ENCODE measurements at regions not wholly inside any gene's neighbourhood (a gene's known extent, or its start where the extent isn't known, plus 50 kb on each side); places are given as distances from the start of the nearest gene placed in this dataset.

DNA sequence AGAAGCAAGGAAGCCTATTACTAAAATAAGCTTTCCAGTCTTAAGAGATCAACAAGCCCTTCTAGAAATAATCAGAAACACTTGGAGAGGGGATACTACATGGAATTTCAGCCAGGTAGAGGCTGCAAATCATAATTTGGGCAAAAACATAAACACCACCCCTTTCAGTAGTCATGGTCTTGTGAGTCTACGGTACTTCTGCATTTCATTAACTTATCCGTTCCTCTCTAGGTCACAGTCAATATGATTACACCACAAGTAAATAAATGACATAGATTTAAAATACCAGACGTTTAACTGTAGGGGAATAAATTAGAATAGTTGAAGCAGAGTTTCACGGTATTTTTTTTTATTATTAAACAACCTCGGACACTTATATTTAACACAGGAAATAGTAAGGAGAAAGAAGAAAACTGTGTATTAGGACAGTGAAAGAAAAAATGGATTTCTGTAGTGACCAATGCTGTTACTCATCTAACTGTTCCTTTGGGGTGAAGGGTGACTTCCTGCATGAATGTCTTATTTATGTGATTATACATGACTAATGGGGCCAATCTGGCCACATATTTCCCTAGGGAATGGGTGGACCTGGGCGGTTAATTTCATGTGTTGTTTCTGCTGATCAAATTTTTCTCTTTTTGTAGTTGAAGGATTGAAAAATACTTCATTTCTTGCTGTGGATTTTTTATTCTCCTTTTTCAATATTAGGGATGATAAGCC is 456.6 kb upstream of the UBE2E3 start:
- peak; percentile 82 for DNase-seq

DNA sequence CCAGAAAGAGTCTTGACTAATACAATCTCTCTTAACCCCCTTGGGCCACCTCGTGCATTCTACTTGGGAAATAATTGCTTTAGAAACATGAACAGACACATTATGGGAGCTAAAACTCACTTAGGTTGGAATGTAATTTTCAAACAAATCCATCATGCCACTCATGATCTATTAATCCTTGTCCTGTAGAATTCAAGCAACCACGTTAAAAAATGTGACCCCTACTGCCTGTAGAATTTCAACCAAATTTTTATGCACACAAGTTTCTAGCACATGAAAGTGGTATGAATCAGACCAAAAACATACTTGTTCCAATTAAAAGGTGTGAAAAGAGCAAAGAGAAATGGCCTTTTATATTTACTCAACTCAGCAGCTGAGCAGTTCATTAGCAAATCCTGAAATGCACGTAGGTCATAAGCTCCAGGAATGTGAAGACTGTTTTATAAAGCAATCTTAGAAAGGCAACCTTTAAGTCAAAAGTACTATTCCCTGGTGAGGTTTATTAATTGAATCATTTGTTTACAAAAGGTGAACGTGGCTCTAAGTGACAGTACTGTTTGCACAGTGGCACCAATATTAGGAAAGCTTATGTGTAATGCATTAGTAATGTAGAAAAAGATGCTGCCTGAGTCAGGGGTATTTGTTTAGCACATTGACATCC is 459.4 kb upstream of the UBE2E3 start:
- peak; percentile 29 for DNase-seq

DNA sequence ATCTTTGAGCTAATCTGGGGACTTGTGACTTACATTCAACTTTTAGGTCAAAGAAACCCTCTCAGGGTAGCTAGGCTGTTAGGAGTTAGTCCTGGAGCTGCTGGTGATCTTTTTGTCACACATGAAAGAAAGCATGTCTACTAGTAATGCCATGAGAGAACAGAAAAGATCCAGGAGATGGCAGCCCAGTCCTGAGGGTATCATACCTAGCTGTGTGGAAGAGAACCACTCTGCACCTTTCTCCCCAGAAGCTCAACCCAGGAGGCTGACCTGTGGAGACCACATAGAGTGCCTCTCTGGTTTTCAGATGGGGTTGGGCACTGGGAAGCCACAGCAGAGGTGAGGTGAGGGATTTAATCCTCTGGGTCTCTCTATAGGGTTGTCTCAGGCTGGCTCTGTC is 460.2 kb upstream of the UBE2E3 start:
- DNase-seq = peak; percentile 61

DNA sequence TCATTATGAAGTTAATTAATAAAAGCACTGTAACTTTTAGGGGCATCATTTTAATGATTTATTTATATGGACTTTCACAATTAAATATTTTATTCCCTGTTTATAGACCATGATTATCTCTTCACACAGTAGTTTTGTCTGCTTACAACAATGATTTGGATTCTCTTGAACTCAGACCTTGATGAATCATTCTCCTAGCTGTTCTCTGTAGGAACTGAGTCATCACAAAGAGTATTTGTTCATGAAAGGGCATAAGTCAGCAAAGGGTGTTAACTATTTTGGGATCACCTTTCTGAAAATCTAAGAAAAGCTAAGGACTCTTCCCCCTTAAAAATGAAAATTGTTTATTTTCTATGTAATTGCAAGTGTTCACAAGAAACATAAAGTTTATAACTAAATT is 461.1 kb upstream of the UBE2E3 start:
- peak; percentile 5 for DNase-seq

DNA sequence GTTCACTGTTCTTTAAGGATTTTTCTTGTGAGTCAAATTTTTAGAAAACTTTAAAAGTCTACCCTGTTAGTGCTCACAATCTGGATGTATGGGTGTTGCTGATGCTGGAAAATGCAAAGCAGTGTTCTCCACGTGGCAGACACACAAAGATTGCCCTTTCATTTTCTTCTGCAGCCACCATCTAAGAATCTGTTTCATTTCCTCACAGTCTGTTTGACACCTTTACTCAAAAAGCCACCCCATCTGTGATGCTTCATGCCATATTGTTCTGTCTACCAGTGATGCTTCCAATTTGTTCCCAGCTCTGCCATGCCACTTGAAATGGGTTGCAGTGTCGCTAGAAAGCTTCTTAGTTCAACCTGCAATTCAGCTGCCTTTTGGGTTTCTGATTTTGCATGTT is 464.2 kb upstream of the UBE2E3 start:
- no peak for DNase-seq

DNA sequence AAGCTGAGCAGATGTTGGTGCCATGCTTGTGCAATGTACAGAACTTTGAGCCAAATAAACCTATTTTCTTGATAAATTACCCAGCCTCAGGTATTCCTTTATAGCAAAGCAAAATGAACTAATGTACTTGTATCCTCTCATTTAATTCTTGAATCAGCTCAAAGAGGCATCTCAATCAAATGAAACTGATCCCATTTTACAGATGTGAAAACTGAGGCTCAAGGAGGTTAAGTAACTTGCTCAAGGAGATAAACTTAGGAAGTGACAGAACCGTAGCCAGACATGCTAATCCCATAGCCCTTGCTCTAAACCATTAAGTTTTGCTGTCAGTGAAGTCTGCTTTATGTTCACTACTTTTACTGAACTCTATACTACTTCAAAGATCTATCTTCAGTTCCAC is 467.0 kb upstream of the UBE2E3 start:
- no peak for DNase-seq

DNA sequence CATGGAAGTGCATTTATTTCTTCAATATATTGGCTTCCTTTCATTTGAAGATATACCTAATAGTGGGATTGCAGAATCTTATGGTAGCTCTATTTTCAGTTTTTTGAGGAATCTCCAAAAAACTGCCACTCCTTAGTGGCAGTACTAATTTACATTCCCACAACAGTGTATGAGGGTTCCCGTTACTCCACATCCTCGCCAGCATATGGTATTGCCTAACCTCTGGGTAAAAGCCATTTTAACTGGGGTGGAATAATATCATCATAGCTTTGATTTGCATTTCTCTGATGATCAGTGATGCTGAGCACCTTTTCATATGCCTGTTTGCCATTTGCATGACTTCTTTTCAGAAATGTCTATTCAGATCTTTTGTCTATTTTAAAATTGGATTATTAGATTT is 471.9 kb upstream of the UBE2E3 start:
- DNase-seq = no peak

DNA sequence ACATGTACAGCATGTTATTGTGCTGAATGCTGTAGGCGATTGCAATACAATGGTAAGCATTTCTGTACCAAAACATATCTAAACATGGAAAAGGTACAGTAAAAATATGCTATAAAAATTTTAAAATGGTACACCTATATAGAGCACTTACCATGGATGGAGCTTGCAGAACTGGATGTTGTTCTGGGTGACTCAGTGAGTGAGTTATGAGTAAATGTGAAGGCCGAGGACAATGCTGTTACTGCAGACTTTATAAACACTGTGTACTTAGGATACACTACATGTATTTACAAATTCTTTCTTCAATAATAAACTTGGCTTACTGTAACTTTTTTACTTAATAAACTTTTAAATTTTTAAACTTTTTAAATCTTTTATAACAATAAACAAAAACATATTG is 473.4 kb upstream of the UBE2E3 start:
- DNase-seq = no peak

DNA sequence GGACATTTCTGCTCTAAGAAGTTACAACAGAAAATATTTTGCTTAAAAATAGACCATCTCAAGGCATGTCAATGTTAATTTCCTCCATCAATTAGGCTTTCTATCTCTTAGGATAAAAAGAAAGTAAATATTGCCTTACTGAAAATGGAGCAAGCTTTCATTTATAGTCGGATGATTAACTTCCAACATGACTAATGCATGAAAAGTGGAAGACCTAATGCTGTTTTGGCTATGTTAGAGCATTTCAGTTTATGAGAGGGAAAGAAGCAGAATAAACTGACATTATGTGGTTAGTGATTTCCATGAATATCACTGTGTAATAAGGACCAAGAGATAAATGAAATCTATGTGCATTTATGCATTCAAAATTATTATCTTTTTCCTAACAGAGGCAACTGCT is 475.2 kb upstream of the UBE2E3 start:
- no peak for DNase-seq

DNA sequence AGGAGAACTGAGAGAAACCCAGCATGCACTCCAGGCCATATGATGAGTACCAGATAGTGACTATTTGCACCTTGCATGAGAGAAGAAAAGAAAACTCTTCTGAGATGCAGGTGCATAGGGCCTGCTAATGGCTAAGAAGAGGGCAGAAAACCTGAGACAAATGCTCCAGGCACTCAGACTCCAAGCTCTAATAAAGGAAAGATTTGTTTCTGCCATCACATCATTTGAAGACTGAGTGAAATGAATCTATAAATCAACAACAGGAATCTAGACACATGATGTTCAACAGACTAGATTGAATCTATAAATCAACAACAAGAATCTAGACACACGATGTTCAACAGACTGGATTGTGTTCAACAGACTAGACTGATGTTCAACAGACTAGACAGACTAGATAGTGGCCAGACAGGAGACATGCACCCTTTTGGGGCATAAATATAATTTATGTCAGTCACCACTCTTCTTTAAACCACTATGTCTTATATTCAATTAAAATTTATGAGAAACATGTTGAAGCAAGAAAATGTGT is 482.7 kb upstream of the UBE2E3 start:
- no peak for DNase-seq

DNA sequence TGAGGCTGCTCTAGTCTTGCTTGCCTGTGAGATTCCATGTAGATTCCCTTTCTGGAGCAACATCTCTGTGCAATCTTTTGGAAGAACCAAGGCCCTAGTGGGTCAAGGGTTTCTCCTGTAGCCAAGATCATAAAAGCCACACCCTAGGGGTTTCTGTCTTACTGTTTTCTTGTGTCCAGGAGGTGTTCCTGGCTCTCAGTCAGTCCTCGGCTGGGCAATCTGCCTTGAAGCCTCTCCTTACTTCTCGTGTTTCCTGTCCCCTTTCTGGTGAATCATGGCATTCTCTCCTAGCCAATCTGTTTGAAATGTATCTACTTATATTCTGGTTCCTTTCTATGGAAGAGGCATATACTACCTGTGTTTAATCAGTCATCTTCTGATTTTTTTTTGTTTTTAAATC is 484.8 kb upstream of the UBE2E3 start:
- DNase-seq = no peak

DNA sequence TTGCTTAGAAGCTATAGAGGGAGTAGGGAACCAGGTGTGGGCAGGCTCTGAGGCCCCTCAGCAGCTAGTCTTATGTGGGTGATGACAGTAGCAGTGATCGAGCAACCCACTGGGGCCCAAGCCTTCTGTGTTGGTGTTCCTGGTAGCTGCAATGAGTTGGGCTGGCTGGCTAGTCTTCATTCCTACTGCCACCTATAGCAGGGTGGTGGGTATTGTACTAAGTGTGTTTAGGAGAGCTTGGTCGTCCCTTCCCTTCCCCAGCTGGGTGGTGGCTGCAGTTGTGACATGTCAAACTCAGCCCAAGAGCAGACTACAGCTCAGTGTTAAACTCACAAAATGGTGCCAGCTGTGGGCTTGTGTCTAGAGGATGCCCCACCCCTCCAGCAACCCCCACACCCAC is 486.1 kb upstream of the UBE2E3 start:
- DNase-seq = no peak

DNA sequence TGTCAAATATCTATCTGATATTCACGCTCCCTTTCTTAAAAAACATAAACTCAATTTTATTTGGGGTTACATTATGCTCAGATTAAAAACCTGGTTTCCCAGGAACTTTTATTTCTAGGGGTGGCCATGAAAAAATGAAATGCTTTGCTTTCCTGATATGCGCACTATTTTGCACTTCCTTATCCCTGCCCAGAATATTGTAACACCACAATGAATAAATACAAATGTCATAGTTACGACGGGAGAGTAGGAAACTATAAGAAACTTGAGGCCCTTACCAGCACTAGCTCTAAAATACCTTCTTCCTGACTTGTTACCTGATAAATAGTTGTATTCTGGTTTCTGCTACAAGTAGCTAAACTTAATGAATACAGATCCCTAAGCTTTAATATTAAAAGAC is 475.6 kb upstream of the CWC22 start:
- no peak for DNase-seq

DNA sequence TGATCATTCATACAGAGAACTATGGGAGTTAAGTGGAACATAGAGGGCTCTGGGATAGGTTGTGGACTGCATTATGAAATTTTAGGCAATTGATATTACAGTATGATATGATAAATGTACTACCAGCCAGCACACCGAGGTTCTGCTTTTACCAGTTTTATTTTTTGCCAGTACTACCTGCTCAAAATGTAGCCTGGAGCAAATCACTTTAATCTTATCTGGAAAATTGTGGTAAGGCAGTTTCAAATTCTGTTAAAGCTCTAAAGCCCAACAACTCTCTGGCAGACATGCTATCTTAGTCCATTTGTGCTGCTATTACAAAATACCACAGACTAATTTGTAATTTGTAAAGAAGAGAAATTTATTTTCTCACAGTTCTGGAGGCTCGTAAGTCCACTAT is 474.9 kb upstream of the CWC22 start:
- no peak for DNase-seq

DNA sequence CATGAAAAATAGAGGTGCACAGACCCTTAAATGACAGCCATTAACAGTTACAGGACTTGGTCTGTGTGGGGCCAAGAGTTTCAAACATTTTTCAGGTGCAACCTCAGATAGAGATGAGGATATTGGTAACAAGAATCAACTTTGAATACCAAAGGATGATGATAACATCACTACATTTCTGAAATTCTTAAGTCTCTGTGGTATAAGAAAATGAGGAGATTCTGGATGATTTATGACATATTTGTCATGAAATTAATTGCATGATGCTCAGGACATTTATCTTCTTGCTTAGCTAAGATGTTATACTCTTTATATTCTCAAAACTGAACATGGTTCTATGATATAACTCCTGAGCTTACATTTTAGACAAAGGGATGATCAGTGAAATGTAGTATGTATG is 471.8 kb upstream of the CWC22 start:
- no peak for DNase-seq

DNA sequence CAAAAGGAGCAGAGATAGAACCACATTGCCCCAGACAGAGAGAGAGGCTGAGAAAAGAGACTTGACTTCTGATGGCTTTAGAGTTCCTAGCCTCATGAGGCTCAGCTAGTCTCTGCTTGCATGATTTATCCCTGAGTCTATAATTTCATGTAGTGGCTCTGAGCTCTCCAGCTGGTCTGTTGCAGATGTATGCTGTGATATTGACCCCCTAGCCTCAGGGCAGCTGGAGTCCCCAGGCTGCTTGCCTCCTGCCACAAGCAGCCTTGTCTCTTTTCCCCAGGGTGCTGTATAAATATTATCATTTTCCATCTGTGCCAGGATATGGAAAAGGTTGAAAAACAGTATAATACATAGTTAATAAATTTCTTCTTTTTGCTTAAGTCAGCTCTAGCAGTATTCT is 467.6 kb upstream of the CWC22 start:
- DNase-seq = peak; percentile 94

DNA sequence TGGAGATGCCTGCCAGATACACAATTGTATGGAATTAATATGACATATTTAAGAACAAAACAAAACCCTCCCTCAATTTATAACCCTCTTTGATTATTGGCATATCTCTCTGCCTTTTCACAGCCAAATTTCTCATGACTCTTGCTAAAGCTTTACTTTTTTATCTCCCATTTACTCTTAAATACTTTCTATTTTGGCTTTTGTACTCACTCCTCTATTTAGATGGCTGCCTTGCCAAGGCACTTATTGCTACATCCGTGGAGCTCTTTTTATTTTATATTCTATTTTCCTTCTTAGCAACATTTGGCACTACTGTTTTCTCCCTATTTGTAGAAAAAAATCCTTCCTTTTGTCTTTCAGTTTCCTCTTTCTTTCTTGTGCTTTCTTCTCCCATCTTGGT is 466.4 kb upstream of the CWC22 start:
- no peak for DNase-seq

DNA sequence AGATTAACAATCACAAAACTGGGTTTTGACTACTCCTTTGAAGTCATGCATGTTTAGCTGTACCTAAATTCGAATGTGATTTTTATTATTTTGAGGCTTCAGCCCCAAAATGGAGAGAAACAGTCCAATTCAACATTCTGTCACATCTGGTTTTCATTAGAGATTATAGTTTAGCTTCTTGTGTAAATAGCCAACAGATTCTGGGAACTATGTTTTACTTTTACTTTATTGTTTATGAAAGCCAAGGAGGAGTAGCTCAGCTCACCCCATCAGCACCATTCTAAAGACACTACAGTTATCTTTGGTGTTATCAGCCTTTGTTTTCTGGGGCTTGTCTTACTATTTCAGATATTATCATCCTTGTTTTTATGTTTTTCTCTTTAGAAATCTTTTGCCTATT is 465.0 kb upstream of the CWC22 start:
- no peak for DNase-seq

DNA sequence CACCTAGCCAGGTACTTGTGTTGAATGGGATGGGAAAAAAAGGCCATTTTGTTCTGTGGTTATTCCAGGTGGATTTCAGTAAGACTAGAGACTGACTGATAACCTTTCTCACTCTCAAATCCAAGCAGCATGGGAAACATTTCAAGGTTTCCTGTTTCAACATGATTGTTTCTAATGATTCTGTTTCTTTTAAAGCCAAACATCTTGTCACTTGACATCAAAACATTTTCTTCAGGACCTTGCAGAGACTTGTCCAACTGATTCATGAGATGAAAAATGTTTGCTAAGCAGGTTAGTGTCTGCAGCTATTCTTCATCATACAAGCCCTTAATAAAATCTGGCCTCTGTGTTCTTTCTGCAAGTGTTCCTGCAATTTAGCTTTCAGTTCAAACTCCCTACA is 456.5 kb upstream of the CWC22 start:
- no peak for DNase-seq

DNA sequence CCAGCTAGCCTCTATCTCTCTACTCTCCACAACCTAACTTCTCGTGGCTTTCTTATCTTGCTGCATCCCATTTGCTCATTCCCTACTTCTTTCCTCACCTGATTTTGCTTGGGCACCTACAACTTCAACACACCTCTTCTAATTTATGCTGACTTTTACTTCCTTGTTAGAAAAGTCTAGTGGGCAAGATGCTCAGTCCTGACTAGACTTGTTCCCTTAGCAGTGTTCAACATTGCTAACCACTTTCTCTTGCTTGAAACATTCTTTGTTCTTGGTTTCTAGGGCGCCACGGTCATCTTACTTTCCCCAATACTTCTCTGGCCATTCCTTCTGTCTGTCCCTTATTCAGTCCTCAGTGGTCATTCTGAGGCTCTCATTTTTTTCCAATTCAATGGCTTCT is 454.7 kb upstream of the CWC22 start:
- no peak for DNase-seq

DNA sequence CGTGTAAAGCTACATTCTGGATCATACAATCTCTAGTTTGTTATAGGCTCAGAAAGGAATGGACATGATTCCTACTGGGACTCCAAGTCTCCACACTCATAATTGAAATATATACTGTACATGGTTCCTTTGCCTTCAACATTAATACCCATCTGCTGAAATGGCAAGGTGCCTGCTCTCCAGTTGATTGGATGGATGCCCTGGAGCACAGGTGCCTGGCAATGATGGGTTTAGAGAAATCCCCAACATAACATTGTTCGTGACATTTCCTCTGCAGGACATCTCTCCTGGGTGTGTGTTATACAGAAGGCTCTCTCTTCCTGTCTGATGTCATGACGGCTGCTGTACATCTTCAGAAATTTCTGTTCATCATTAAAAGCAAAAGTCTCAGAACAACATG is 449.7 kb upstream of the CWC22 start:
- DNase-seq = peak; percentile 56

DNA sequence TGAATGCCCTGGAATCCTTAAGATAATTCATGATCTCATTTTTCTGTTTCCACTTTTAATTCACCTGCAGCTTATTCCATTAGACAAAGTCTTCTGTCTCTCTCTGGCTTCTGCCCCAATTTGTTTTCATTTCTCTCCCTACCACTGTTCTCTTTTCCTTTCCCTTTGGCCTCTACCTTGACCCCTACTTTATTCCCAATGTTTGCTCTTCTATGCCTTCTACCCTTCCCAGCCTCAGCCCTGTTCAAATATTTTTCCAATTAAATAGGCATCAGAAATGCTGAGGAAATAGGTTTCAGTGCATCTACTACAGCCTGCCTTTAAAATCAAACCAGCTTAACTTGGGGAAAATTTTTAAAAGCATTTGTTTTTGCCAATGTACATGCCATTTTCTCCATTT is 443.7 kb upstream of the CWC22 start:
- peak; percentile 62 for DNase-seq

DNA sequence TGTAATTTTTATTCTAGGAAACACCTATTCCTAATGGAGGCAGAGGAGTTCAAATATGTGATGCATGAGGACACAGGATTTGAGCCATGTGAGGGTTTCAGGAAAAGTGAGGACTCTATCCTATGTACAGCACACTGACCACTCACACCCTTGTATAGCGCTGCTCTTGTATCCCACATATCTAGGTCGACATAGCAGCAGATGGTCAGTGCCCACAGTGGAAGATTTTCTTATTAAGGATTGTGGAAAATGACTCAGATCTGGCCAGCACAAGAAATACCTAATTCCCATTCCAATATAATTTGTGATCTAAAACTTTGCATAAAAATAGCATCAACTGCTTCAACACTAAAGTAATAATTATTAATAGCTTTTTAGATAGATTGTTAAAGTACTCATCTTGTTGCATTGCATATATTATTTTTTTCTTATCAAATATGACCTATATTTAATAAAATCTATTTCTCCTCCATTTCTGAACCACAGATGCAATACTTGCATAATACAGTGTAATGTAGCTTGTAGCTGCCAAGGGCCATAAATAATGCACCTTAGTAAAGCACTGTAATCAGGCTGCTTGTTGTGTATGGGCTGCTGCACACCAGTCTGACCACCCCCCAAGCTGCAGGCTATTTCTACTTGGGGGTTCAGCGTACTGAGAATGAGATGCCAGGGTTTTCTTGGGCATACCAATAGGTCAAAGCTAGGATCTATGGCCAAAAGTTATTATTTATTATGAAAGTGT is 442.2 kb upstream of the CWC22 start:
- DNase-seq = peak; percentile 13

DNA sequence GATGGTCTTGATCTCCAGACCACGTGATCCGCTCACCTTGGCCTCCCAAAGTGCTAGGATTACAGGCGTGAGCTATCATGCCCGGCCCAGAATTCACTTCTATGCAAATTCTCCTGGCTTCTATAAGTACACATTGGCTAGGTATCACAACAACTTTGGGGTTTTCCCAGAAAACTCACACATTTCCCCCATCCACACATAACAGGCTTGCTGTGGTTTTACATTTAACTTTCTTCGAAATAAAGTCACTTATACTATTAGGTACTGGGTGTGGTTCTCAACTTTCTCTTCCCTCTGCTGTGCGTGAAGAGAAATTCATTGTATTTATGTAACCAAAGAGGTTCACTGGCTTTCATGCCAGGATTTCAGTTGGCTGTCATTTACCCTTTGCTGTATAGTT is 439.4 kb upstream of the CWC22 start:
- no peak for DNase-seq
